GM10248 (cell line): ENCODE measurements at regions not wholly inside any gene's neighbourhood (a gene's known extent, or its start where the extent isn't known, plus 50 kb on each side); places are given as distances from the start of the nearest gene placed in this dataset.
"Not testable (repeated sequence)": the region's sequence is repeated elsewhere in the genome, so short reads cannot be mapped to it uniquely, and the experiment has no call there.

Experiments
- CTCF ChIA-PET: fragments of 300-600 bp; sonication (Branson Sonifier 250); formaldehyde crosslinking; extraction: SDS; loops from one replicate; lab custom pipeline; 2021; ENCODE audit warnings: antibody characterized with exemption; lab: Yijun Ruan, JAX
- POLR2A ChIA-PET: fragments of 350-650 bp; sonication (Branson Sonifier 250); formaldehyde crosslinking; extraction: SDS; loops from one replicate; lab custom pipeline; 2020; ENCODE audit warnings: antibody characterized with exemption; lab: Yijun Ruan, JAX
- DNase-seq: peaks from one replicate; pipeline ENCODE4 v3.0.0; 2012; ENCODE audit errors: extremely low spot score
- CTCF ChIP-seq: IDR thresholded peaks from 2 replicates; pipeline ENCODE4 v1.5.1; 2012; ENCODE audit warnings: mild to moderate bottlenecking, low read depth; ENCODE audit errors: extremely low read depth, missing control alignments, control extremely low read depth

- no peak for DNase-seq
- TF ChIP-seq CTCF, result no peak
- ChIA-PET CTCF (interaction anchor here (1.0 kb wide), 1 partner anchor 25 kb away, joined by 4 read pairs; no protein-coding TSS in a partner anchor), POLR2A (no interaction called here)
These were observed 374.2 kb upstream of the TYRP1 start for GRCh38 chr9:12318732-12319685.

DNA sequence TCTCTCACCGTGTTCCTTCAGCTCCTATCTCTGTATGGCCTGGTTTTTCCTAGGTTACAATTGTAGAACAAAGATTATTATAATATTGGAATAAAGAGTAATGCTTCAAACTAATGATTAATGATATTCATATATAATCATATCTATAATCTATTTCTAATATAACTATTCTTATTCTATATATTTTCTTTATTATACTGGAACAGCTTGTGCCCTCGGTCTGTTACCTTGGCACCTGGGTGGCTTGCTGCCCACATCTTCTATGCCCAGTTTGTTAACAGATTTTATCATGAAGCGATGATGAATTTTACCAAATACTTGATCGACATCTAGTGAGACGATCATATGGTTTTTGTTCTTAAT, 363.6 kb upstream of the TYRP1 start:
- no peak for DNase-seq
- TF ChIP-seq CTCF, result no peak
- ChIA-PET POLR2A (no interaction called here), CTCF (interaction anchor here (0.6 to 2.9 kb wide), 9 partner anchors 11 to 1962 kb away, joined by 3 to 17 read pairs (median 4); no protein-coding TSS in a partner anchor)

- POLR2A ChIA-PET, DNase-seq, CTCF ChIA-PET: not testable (repeated sequence)
These were observed 359.2 kb upstream of the TYRP1 start for GRCh38 chr9:12333966-12334365.

DNA sequence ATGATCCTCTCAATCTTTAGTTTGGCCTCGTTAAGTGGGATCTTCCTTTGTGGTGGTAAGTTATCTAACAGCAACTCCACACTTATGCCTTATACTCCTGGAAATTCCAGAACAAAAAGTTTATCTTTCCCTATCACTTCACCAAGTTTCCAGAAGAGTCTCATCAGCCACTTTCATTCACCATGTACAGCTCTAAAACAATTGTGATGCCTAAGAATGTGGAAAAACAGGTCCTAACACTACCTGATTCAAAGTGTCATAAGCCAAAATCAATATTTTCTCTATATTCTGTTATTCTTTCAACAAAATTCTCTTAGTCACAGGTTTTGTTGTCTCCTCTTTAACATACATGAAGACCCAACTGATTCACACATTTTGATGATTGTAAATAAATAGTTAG, 342.4 kb upstream of the TYRP1 start:
- ChIA-PET CTCF (no interaction called here), POLR2A (no interaction called here)
- TF ChIP-seq CTCF, result no peak
- DNase-seq, result no peak

GRCh38 chr9:12351293-12352044, 341.7 kb upstream of the TYRP1 start:
- CTCF ChIA-PET, result no interaction called here
- no peak for DNase-seq
- POLR2A ChIA-PET, result no interaction called here
- no peak for TF ChIP-seq CTCF

DNA sequence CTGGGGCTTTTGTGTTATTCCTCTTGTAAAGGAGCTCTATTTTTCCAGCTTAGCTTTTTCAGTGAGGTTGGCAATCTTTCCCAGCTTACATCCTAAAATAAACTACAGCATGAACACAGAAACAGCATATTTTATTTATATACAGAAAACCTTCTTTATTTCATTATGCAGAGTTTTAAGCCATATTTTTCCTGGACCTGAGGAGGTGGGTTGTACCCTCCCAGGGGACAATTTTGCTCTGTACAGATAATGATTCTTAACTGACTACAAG, 341.2 kb upstream of the TYRP1 start:
- POLR2A ChIA-PET, result no interaction called here
- CTCF ChIA-PET, result no interaction called here
- TF ChIP-seq CTCF, result no peak
- no peak for DNase-seq

- POLR2A ChIA-PET, result no interaction called here
- CTCF ChIA-PET, result interaction anchor here (1.8 kb wide), 1 partner anchor 9 kb away, joined by 5 read pairs; no protein-coding TSS in a partner anchor
- DNase-seq, result no peak
- TF ChIP-seq CTCF, result no peak
These were observed 329.7 kb upstream of the TYRP1 start for GRCh38 chr9:12363439-12363838.
